ENCODE measurements at regions not wholly inside any gene's neighbourhood (a gene's known extent, or its start where the extent isn't known, plus 50 kb on each side); places are given as distances from the start of the nearest gene placed in this dataset.

GRCh38 chr5:173705512-173706044 is 89.1 kb upstream of the BOD1 start:
- no peaks in the 10 kb centered on the region for H3K4me1 Mint-ChIP-seq
- no peak overlapping the region for H3K27ac Mint-ChIP-seq
- DNase-seq = no peak
- H3K27me3 Mint-ChIP-seq = no peaks in the 10 kb centered on the region
- no peaks in the 10 kb centered on the region for H3K36me3 Mint-ChIP-seq
- CTCF ChIA-PET = no interaction called here
- H3K9me3 Mint-ChIP-seq = no peaks in the 10 kb centered on the region
- no peak overlapping the region for H3K4me3 Mint-ChIP-seq

- no peaks in the 10 kb centered on the region for H3K9me3 Mint-ChIP-seq
- CTCF ChIA-PET = no interaction called here
- DNase-seq = no peak
- H3K27me3 Mint-ChIP-seq = no peaks in the 10 kb centered on the region
- no peaks in the 10 kb centered on the region for H3K36me3 Mint-ChIP-seq
- no peak overlapping the region for H3K4me3 Mint-ChIP-seq
- H3K4me1 Mint-ChIP-seq = no peaks in the 10 kb centered on the region
- no peak overlapping the region for H3K27ac Mint-ChIP-seq
Observed at GRCh38 chr5:173706700-173707099, 90.2 kb upstream of the BOD1 start.

- no peak for DNase-seq
- CTCF ChIA-PET = no interaction called here
Observed at GRCh38 chr5:173707392-173707791, 90.9 kb upstream of the BOD1 start.

GRCh38 chr5:173709145-173709544 is 92.7 kb upstream of the BOD1 start:
- Mint-ChIP-seq H3K27ac (no peak overlapping the region), H3K9me3 (no peaks in the 10 kb centered on the region), H3K4me3 (no peak overlapping the region), H3K36me3 (no peaks in the 10 kb centered on the region), H3K4me1 (no peaks in the 10 kb centered on the region), H3K27me3 (peaks cover 6% of the 10 kb centered on the region)
- CTCF ChIA-PET = no interaction called here
- no peak for DNase-seq

More at GRCh38 chr5:173707392-173707791, 90.9 kb upstream of the BOD1 start:
- Mint-ChIP-seq H3K36me3 (no peaks in the 10 kb centered on the region), H3K27ac (no peak overlapping the region), H3K27me3 (peaks cover 5% of the 10 kb centered on the region), H3K4me3 (no peak overlapping the region), H3K4me1 (no peaks in the 10 kb centered on the region), H3K9me3 (no peaks in the 10 kb centered on the region)

GRCh38 chr5:173709761-173710160 is 93.3 kb upstream of the BOD1 start:
- no peak overlapping the region for H3K27ac Mint-ChIP-seq
- H3K36me3 Mint-ChIP-seq = no peaks in the 10 kb centered on the region
- H3K4me1 Mint-ChIP-seq = no peaks in the 10 kb centered on the region
- no peak for DNase-seq
- no peaks in the 10 kb centered on the region for H3K9me3 Mint-ChIP-seq
- H3K4me3 Mint-ChIP-seq = no peak overlapping the region
- CTCF ChIA-PET = no interaction called here
- H3K27me3 Mint-ChIP-seq = peaks cover 6% of the 10 kb centered on the region

- CTCF ChIA-PET = no interaction called here
- no peak overlapping the region for H3K27ac Mint-ChIP-seq
- H3K36me3 Mint-ChIP-seq = no peaks in the 10 kb centered on the region
- peaks cover 6% of the 10 kb centered on the region for H3K27me3 Mint-ChIP-seq
- no peak for DNase-seq
- H3K9me3 Mint-ChIP-seq = no peaks in the 10 kb centered on the region
- H3K4me3 Mint-ChIP-seq = no peak overlapping the region
- H3K4me1 Mint-ChIP-seq = no peaks in the 10 kb centered on the region
Observed at GRCh38 chr5:173710528-173710927, 94.1 kb upstream of the BOD1 start.

GRCh38 chr5:173711466-173711865 is 95.0 kb upstream of the BOD1 start:
- Mint-ChIP-seq H3K36me3 (no peaks in the 10 kb centered on the region), H3K27me3 (peaks cover 9% of the 10 kb centered on the region), H3K27ac (no peak overlapping the region), H3K4me1 (no peaks in the 10 kb centered on the region), H3K4me3 (no peak overlapping the region), H3K9me3 (no peaks in the 10 kb centered on the region)
- CTCF ChIA-PET = no interaction called here
- DNase-seq = no peak

- no peaks in the 10 kb centered on the region for H3K9me3 Mint-ChIP-seq
- no peaks in the 10 kb centered on the region for H3K36me3 Mint-ChIP-seq
- peaks cover 10% of the 10 kb centered on the region for H3K27me3 Mint-ChIP-seq
- no peak for DNase-seq
- H3K4me1 Mint-ChIP-seq = no peaks in the 10 kb centered on the region
- CTCF ChIA-PET = no interaction called here
- no peak overlapping the region for H3K27ac Mint-ChIP-seq
- no peak overlapping the region for H3K4me3 Mint-ChIP-seq
Observed at GRCh38 chr5:173712609-173713175, 96.2 kb upstream of the BOD1 start.

- H3K9me3 Mint-ChIP-seq = no peaks in the 10 kb centered on the region
- H3K36me3 Mint-ChIP-seq = no peaks in the 10 kb centered on the region
- H3K4me3 Mint-ChIP-seq = no peak overlapping the region
- H3K27ac Mint-ChIP-seq = no peak overlapping the region
- no peak for DNase-seq
- peaks cover 10% of the 10 kb centered on the region for H3K27me3 Mint-ChIP-seq
- no peaks in the 10 kb centered on the region for H3K4me1 Mint-ChIP-seq
- CTCF ChIA-PET = no interaction called here
Observed at GRCh38 chr5:173714551-173715428, 98.3 kb upstream of the BOD1 start.

- CTCF ChIA-PET = no interaction called here
- no peak overlapping the region for H3K27ac Mint-ChIP-seq
- H3K4me1 Mint-ChIP-seq = no peaks in the 10 kb centered on the region
Observed at GRCh38 chr5:173715607-173716006, 99.2 kb upstream of the BOD1 start.

GRCh38 chr5:173716058-173716682 is 99.7 kb upstream of the BOD1 start:
- CTCF ChIA-PET = no interaction called here
- H3K36me3 Mint-ChIP-seq = no peaks in the 10 kb centered on the region
- no peaks in the 10 kb centered on the region for H3K9me3 Mint-ChIP-seq
- H3K27me3 Mint-ChIP-seq = peaks cover 10% of the 10 kb centered on the region
- no peak overlapping the region for H3K27ac Mint-ChIP-seq
- H3K4me1 Mint-ChIP-seq = no peaks in the 10 kb centered on the region
- no peak overlapping the region for H3K4me3 Mint-ChIP-seq
- no peak for DNase-seq

More at GRCh38 chr5:173715607-173716006, 99.2 kb upstream of the BOD1 start:
- peaks cover 10% of the 10 kb centered on the region for H3K27me3 Mint-ChIP-seq
- no peaks in the 10 kb centered on the region for H3K36me3 Mint-ChIP-seq
- no peak for DNase-seq
- H3K4me3 Mint-ChIP-seq = no peak overlapping the region
- H3K9me3 Mint-ChIP-seq = no peaks in the 10 kb centered on the region

GRCh38 chr5:173717959-173718358 is 101.5 kb upstream of the BOD1 start:
- H3K27me3 Mint-ChIP-seq = peaks cover 5% of the 10 kb centered on the region
- DNase-seq = no peak
- H3K9me3 Mint-ChIP-seq = no peaks in the 10 kb centered on the region
- CTCF ChIA-PET = no interaction called here
- no peaks in the 10 kb centered on the region for H3K36me3 Mint-ChIP-seq
- no peak overlapping the region for H3K4me3 Mint-ChIP-seq
- no peaks in the 10 kb centered on the region for H3K4me1 Mint-ChIP-seq
- H3K27ac Mint-ChIP-seq = no peak overlapping the region

- CTCF ChIA-PET = interaction anchor here (0.7 kb wide), 1 partner anchor 15 kb away, joined by 3 read pairs; no protein-coding TSS in a partner anchor
- no peaks in the 10 kb centered on the region for H3K4me1 Mint-ChIP-seq
- no peak overlapping the region for H3K27ac Mint-ChIP-seq
- H3K27me3 Mint-ChIP-seq = peaks cover 5% of the 10 kb centered on the region
- no peak for DNase-seq
- no peak overlapping the region for H3K4me3 Mint-ChIP-seq
- H3K9me3 Mint-ChIP-seq = no peaks in the 10 kb centered on the region
- no peaks in the 10 kb centered on the region for H3K36me3 Mint-ChIP-seq
Observed at GRCh38 chr5:173718469-173718868, 102.0 kb upstream of the BOD1 start.

- Mint-ChIP-seq H3K36me3 (no peaks in the 10 kb centered on the region), H3K27me3 (peaks cover 5% of the 10 kb centered on the region), H3K9me3 (no peaks in the 10 kb centered on the region), H3K4me3 (no peak overlapping the region), H3K27ac (no peak overlapping the region), H3K4me1 (no peaks in the 10 kb centered on the region)
- CTCF ChIA-PET = no interaction called here
- DNase-seq = no peak
Observed at GRCh38 chr5:173719731-173720082, 103.3 kb upstream of the BOD1 start.

All from activated naive CD4-positive, alpha-beta T cell treated with anti-CD3 and anti-CD28 coated beads, Interleukin-2, amount 10 ng/mL, durations not matched to agents 7 days and 5 days (primary cell).